Ovary (tissue), 7 donors: ENCODE measurements at regions not wholly inside any gene's neighbourhood (a gene's known extent, or its start where the extent isn't known, plus 50 kb on each side); places are given as distances from the start of the nearest gene placed in this dataset.
A peak's percentile ranks its signal among the peaks of the same experiment; 100 is the strongest.

Source experiments
- DNase-seq, 5 donors: peaks; one replicate each; pipeline ENCODE4 v3.0.0-alpha.2; 2019 to 2020
- H3K27ac ChIP-seq, 2 donors: fragments of 200-600 bp; one replicate each; pipeline versions ENCODE4 v1.5.1 to v1.8.0; 2019 to 2022
- H3K27me3 ChIP-seq: fragments of 200-600 bp; one replicate; pipeline ENCODE4 v1.8.0; 2022
- H3K36me3 ChIP-seq: fragments of 200-600 bp; sonication (generic); one replicate; pipeline ENCODE4 v1.5.1; 2019
- H3K4me1 ChIP-seq: one replicate; pipeline ENCODE4 v1.8.1; 2013; ENCODE audit warnings: mild to moderate bottlenecking, moderate library complexity; ENCODE audit not compliant: insufficient read depth
- H3K4me3 ChIP-seq: fragments of 200-600 bp; sonication (generic); one replicate; pipeline ENCODE4 v1.5.1; 2017
- H3K9me3 ChIP-seq, 2 donors: fragments of 200-600 bp in 1 of 2; sonication (generic) in 1 of 2; one replicate each; pipeline versions ENCODE4 v1.5.1 to v1.8.1; 2013 to 2019; ENCODE audit warnings: mild to moderate bottlenecking in 1 of 2, moderate library complexity in 1 of 2
- CTCF ChIP-seq, 3 donors: fragments of 450-650 bp in 2 of 3; fragments of 200-600 bp in 1 of 3; IDR thresholded peaks; one replicate each; pipeline versions ENCODE4 v1.5.1 to v1.8.0; 2016 to 2022; ENCODE audit warnings: antibody characterized with exemption in 3 of 3, mild to moderate bottlenecking in 1 of 3
- EP300 ChIP-seq: sonication (generic); formaldehyde crosslinking; IDR thresholded peaks from one replicate; pipeline ENCODE4 v1.6.1; 2017; ENCODE audit warnings: antibody characterized with exemption
- POLR2A ChIP-seq: fragments of 450-650 bp; IDR thresholded peaks from one replicate; pipeline ENCODE4 v1.6.1; 2017; ENCODE audit warnings: antibody characterized with exemption, mild to moderate bottlenecking, moderate library complexity
- WGBS, 3 donors: extraction: QIAGEN DNeasy Blood & Tissue Kit in 1 of 3; methylation state at CpG; one replicate each; pipeline versions ENCODE4 v1.1.5 to v1.1.7; 2013 to 2017; 5-methylcytosine and 5-hydroxymethylcytosine counted together
- intact Hi-C, 4 donors: fragments of 100-400 bp; cut with DNase I; formaldehyde crosslinking; loops; one replicate each; pipeline versions ENCODE4 v1.11.0 to v1.15.1; 2022 to 2023
- donor health status: DM: no; HTN: no; CAD: no; lungs with moderate emphysema.
- donor health status: DM: no; HTN: no; CAD: no.
- donor health status: Bipolar disorder and iron deficiency.
- donor health status: DM: no; HTN: no; CAD: no.
- donor health status: DM: yes; HTN: yes; CAD: no.

DNA sequence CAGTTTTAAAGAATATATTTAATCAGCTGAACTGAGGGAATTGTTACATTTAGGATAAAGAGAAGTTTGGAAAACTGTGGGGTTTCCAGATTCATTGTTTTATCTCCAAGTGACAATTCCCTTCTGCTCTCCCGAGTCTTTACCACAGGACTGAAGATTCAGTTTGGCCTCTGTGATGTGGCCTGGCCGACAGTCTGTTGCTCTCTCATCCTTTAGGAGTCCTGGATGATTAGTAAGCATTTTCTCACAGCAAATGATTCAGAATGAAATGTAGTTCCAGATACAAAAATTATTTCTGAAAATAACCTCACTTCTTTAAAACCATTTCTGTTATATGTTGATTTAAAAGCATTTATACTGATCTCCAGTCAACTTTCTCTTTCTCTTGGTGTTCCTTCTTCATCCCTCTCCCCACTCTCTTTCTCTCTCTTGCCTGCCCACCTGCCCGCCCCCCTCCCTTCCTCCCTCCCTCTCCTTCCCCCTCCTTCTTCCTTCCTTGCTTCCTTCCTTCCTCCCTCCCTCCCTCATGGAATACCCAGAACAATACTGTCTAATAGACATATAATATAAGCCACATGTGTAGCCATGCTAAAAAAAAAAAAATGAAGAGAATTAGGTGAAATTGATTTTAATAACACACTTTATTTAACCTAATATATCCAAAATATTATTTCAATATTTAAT lies 254.9 kb downstream of the PRL start:
- H3K4me1 ChIP-seq: peaks cover 10% of the 10 kb centered on the region
- intact Hi-C loops: no loop called here
- H3K36me3 ChIP-seq: no peaks in the 10 kb centered on the region
- peak overlapping the region in 1 of 2 donors; percentile 25 for H3K27ac ChIP-seq
- no peaks in the 10 kb centered on the region for H3K9me3 ChIP-seq
- H3K27me3 ChIP-seq: no peaks in the 10 kb centered on the region
- no peak for DNase-seq
- TF ChIP-seq POLR2A (no peak), CTCF (IDR thresholded peaks at IDR 0.05) (no peak), EP300 (no peak)
- WGBS, 3 donors: 22 to 38% (median 29%) methylated on average over 3 of the region's 3 CpGs
- H3K4me3 ChIP-seq: no peak overlapping the region

DNA sequence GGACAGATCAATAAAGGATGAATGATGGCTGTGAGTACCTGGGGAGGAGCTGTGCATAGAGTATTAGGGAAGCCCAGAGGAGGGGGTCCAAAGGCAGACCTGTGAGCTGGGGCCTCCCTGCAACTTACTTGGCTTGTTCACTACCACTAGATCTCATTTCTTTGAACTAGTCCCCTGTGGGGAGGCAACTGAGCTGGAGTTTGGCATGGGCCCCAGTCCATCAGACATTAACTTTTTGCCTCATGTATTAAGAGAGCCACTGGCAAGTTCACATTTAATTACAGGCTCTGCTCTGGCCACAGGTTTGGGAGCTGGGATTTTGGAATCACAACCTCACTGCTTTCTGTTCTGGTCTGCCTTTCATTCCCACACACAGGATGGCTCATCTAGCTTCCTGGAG lies 254.1 kb downstream of the PRL start:
- intact Hi-C loops: no loop called here

DNA sequence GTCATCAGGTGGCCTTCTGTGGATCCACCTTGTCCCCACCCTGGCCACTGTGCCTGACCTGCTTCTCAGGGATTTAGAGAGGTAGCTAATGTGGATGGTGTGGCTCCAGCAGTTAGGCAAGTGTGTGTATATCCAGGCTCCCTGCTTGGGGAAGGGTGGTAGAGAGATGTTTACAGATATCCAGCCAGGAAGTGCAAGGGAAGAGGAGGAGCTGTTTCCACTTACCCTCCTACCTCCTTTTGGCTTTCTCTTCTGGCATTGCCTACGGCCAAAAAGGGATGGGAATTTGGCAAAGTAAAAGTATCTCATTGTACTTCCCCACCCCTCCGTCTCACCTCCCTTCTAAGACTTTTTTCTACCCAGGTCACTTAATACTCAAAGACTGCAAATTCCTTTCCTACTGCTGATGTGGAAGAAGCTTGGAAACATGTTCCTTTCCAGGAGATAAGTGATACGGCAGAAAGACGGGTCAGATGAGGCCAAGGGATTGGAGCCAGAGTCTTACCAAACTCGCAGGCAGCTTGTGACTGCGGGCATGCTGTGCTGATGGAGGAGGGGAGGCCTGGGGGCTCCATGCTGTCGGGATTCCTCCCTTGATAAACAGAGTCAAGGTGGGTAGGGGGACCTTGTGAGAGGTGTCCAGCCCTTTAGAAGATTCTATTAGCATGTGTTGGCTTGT lies 253.4 kb downstream of the PRL start:
- Histone ChIP-seq H3K27ac (peak overlapping the region; percentile 6 to 25), H3K27me3 (no peaks in the 10 kb centered on the region), H3K4me3 (no peak overlapping the region), H3K4me1 (peaks cover 10% of the 10 kb centered on the region), H3K36me3 (no peaks in the 10 kb centered on the region), H3K9me3 (no peaks in the 10 kb centered on the region)
- TF ChIP-seq EP300: no peak
- no peak for TF ChIP-seq POLR2A
- no peak for TF ChIP-seq CTCF (IDR thresholded peaks at IDR 0.05)
- 5 to 7% (median 7%) methylated on average over 7 of the region's 7 CpGs for WGBS, 3 donors
- DNase-seq: peak in 3 of 5 donors; percentile 40 to 57 (median 44)
- intact Hi-C loops: no loop called here

More for the DNA sequence above, 254.1 kb downstream of the PRL start:
- Histone ChIP-seq H3K4me3 (no peak overlapping the region), H3K9me3 (no peaks in the 10 kb centered on the region), H3K27ac (peak overlapping the region in 1 of 2 donors; percentile 25), H3K36me3 (no peaks in the 10 kb centered on the region), H3K27me3 (no peaks in the 10 kb centered on the region), H3K4me1 (peaks cover 10% of the 10 kb centered on the region)
- DNase-seq: peak in 4 of 5 donors; percentile 33 to 58 (median 48)
- TF ChIP-seq POLR2A (no peak), EP300 (no peak)

DNA sequence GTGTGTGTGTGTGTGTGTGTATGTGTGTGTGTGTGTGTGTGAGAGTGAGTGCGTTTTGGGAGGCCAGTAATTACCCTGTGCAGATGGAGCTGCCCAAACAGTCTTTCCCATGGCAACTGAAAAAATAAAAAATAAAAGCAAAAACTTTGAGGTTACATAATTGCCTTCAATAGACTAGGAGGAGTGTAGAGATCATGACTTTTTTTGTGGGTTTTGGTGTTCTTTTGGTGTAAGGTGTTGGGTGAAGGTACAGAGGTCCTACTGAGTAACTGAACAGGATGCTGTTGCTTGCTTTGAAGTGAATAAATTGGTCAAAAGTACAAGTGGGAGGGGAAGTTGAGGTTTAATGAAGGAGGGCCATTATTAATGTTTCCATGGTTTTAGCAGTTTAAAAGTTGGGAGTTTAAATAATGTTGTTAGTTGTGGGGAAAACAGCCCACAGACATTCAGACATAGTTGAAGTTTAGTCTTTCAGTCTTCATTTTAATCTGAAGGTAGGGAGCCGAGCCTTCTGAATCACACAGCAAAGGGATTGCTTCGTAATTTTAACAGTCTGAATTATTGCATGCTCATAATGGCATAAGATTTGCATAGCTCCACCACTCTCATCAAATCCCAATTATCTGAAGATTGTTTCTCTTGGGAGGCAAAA lies 251.4 kb downstream of the PRL start:
- Histone ChIP-seq H3K36me3 (no peaks in the 10 kb centered on the region), H3K27me3 (no peaks in the 10 kb centered on the region), H3K4me3 (no peak overlapping the region), H3K27ac (no peak overlapping the region), H3K9me3 (no peaks in the 10 kb centered on the region), H3K4me1 (peaks cover 10% of the 10 kb centered on the region)
- intact Hi-C loops: no loop called here
- TF ChIP-seq CTCF (IDR thresholded peaks at IDR 0.05): no peak
- no peak for TF ChIP-seq POLR2A
- no peak for TF ChIP-seq EP300
- DNase-seq: no peak
- 74 to 77% (median 75%) methylated on average over 3 of the region's 3 CpGs for WGBS, 3 donors

GRCh38 chr6:22049002-22049401 lies 247.8 kb downstream of the PRL start:
- TF ChIP-seq POLR2A: no peak
- no peak for TF ChIP-seq CTCF (IDR thresholded peaks at IDR 0.05)
- no peak for TF ChIP-seq EP300
- Histone ChIP-seq H3K27me3 (no peaks in the 10 kb centered on the region), H3K27ac (no peak overlapping the region), H3K4me3 (no peak overlapping the region), H3K4me1 (peaks cover 2% of the 10 kb centered on the region), H3K9me3 (no peaks in the 10 kb centered on the region), H3K36me3 (no peaks in the 10 kb centered on the region)
- DNase-seq: no peak
- intact Hi-C loops: no loop called here
